T-cell (primary cell): ENCODE measurements at regions not wholly inside any gene's neighbourhood (a gene's known extent, or its start where the extent isn't known, plus 50 kb on each side); places are given as distances from the start of the nearest gene placed in this dataset.

Experiments used
- ATAC-seq, 4 experiments: fragments of 200-7000 bp in 3 of 4; fragments of 150-1000 bp in 1 of 4; cut with Tn5 transposase; replicated peaks in 1 of 4; 1 replicate in 3 of 4; 2 replicates in 1 of 4; pipeline ENCODE4 v1.10.0; 2021; ENCODE audit warnings: moderate library complexity in 3 of 4, mild to moderate bottlenecking in 2 of 4, moderate number of reproducible peaks in 1 of 4
- CTCF ChIA-PET, 2 donors: fragments of 300-600 bp; sonication (Branson Sonifier 250); formaldehyde crosslinking; loops; one replicate each; lab custom pipeline; 2022; ENCODE audit warnings: antibody characterized with exemption in 2 of 2; lab: Charles Lee
- POLR2A ChIA-PET, 2 donors: fragments of 300-600 bp; sonication (Branson Sonifier 250); formaldehyde crosslinking; loops; one replicate each; lab custom pipeline; 2022; ENCODE audit warnings: antibody characterized with exemption in 2 of 2; lab: Charles Lee
- DNase-seq, 35 experiments: peaks; one replicate each; pipeline versions ENCODE4 v3.0.0 to v3.0.0-alpha.2; 2013 to 2023
- H3K27ac ChIP-seq: one replicate; pipeline ENCODE4 v1.5.1; 2013; ENCODE audit warnings: low read length
- H3K27me3 ChIP-seq, 2 experiments: replicated peaks in 1 of 2; 1 replicate in 1 of 2; 2 replicates in 1 of 2; pipeline versions ENCODE4 v1.6.1 to v1.7.0; 2013; ENCODE audit warnings: low read length in 1 of 2, mixed read lengths in 1 of 2; ENCODE audit not compliant: control insufficient read depth in 2 of 2, insufficient read depth in 2 of 2; ENCODE audit errors: extremely low read depth in 1 of 2
- H3K36me3 ChIP-seq, 2 donors: 1 replicate in 1 of 2; 2 replicates in 1 of 2; pipeline versions ENCODE4 v1.6.1 to v1.7.0; 2013; ENCODE audit warnings: low read length in 1 of 2; ENCODE audit not compliant: control insufficient read depth in 2 of 2, insufficient read depth in 1 of 2; ENCODE audit errors: extremely low read depth in 1 of 2
- H3K4me1 ChIP-seq, 2 experiments: 1 replicate in 1 of 2; 2 replicates in 1 of 2; pipeline versions ENCODE4 v1.6.1 to v1.7.0; 2013; ENCODE audit warnings: low read length in 2 of 2, mixed read lengths in 1 of 2; ENCODE audit not compliant: insufficient read depth in 2 of 2, control insufficient read depth in 1 of 2; ENCODE audit errors: extremely low read depth in 1 of 2
- H3K4me3 ChIP-seq, 2 donors: 1 replicate in 1 of 2; 2 replicates in 1 of 2; pipeline versions ENCODE4 v1.5.1 to v1.7.0; 2013; ENCODE audit warnings: mild to moderate bottlenecking in 2 of 2, low read length in 1 of 2, moderate library complexity in 1 of 2; ENCODE audit not compliant: control insufficient read depth in 1 of 2; ENCODE audit errors: extremely low read depth in 1 of 2
- H3K9me3 ChIP-seq: 2 replicates; pipeline ENCODE4 v1.7.0; 2013
- H3K27ac Mint-ChIP-seq, 2 donors: one replicate each; pipeline ENCODE4 v1.8.0; 2020 to 2021; ENCODE audit warnings: mild to moderate bottlenecking in 2 of 2, mixed read lengths in 2 of 2
- H3K27me3 Mint-ChIP-seq, 2 donors: one replicate each; pipeline ENCODE4 v1.8.0; 2021 to 2022; ENCODE audit warnings: mixed read lengths in 2 of 2
- H3K36me3 Mint-ChIP-seq: one replicate; pipeline ENCODE4 v1.8.0; 2021; ENCODE audit warnings: mixed read lengths
- H3K4me1 Mint-ChIP-seq, 3 donors: one replicate each; pipeline ENCODE4 v1.8.0; 2020 to 2022; ENCODE audit warnings: mixed read lengths in 3 of 3, mild to moderate bottlenecking in 1 of 3
- H3K4me3 Mint-ChIP-seq, 3 donors: one replicate each; pipeline ENCODE4 v1.8.0; 2020 to 2022; ENCODE audit warnings: mild to moderate bottlenecking in 3 of 3, mixed read lengths in 3 of 3, moderate library complexity in 3 of 3
- H3K9me3 Mint-ChIP-seq, 3 donors: one replicate each; pipeline ENCODE4 v1.8.0; 2020 to 2022; ENCODE audit warnings: mixed read lengths in 3 of 3
- WGBS: methylation state at CpG from one replicate; pipeline ENCODE4 v1.1.5; 2013; ENCODE audit warnings: missing lambda C conversion rate; ENCODE audit not compliant: insufficient coverage; 5-methylcytosine and 5-hydroxymethylcytosine counted together

GRCh38 chr11:13883589-13883988 lies 78.9 kb upstream of the SPON1 start:
- Mint-ChIP-seq H3K4me1 (peaks cover 7 to 12% (median 9%) of the 10 kb centered on the region in 3 donors), H3K4me3 (no peak overlapping the region), H3K36me3 (no peaks in the 10 kb centered on the region), H3K27me3 (no peaks in the 10 kb centered on the region), H3K27ac (no peak overlapping the region), H3K9me3 (peaks cover 2 to 5% (median 3%) of the 10 kb centered on the region in 3 donors)
- Histone ChIP-seq H3K9me3 (no peaks in the 10 kb centered on the region), H3K36me3 (no peaks in the 10 kb centered on the region), H3K4me1 (no peaks in the 10 kb centered on the region), H3K4me3 (no peak overlapping the region), H3K27me3 (no peaks in the 10 kb centered on the region), H3K27ac (no peak overlapping the region)
- no peak for DNase-seq
- CTCF ChIA-PET = no interaction called here
- WGBS = 94% methylated on average over 3 of the region's 6 CpGs
- no peak for ATAC-seq
- POLR2A ChIA-PET = no interaction called here

DNA sequence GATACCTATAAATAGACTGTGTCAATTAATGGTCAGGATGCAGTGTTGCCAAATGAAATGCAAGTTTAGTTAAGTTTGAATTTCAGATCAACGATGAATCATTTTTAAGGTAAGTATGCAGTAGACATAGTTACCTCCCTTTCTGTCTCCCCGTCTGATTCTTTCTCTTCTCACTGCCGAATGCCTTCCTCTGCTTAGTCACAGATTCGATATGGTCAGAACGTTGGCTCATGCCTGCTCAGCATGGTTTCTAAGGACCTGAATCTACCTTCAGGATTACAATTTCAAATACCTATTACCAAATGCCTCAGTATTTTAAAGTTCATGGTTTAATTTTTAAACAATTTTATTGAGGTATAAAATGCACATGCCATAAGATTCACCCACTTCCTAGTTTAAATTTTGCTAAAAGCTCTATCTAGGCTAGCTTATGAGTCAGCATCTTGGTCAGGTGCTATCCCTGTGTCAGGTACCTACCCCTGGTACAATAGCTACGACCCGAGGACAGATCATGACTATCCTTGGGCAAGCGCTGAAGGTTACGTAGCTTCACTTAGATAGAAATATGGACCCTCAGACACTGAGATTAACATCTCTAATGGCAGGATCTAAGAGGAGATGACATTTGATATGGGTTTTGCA lies 78.2 kb upstream of the SPON1 start:
- POLR2A ChIA-PET = interaction anchor here in 1 of 2 donors (0.6 kb wide), 1 partner anchor 41 kb away, joined by 3 read pairs; no protein-coding TSS in a partner anchor
- H3K4me3 ChIP-seq = no peak overlapping the region
- no peaks in the 10 kb centered on the region for H3K36me3 Mint-ChIP-seq
- no peaks in the 10 kb centered on the region for H3K9me3 ChIP-seq
- H3K27ac Mint-ChIP-seq = no peak overlapping the region
- peaks cover 7 to 12% (median 9%) of the 10 kb centered on the region in 3 donors for H3K4me1 Mint-ChIP-seq
- no peaks in the 10 kb centered on the region for H3K4me1 ChIP-seq
- no peaks in the 10 kb centered on the region for H3K27me3 Mint-ChIP-seq
- WGBS = 87% methylated on average over 4 of the region's 9 CpGs
- CTCF ChIA-PET = interaction anchor here in 1 of 2 donors (0.6 kb wide), 1 partner anchor 36 kb away, joined by 3 read pairs; no protein-coding TSS in a partner anchor
- no peaks in the 10 kb centered on the region for H3K36me3 ChIP-seq
- no peak for DNase-seq
- peaks cover 2 to 5% (median 3%) of the 10 kb centered on the region in 3 donors for H3K9me3 Mint-ChIP-seq
- no peak overlapping the region for H3K4me3 Mint-ChIP-seq
- no peak overlapping the region for H3K27ac ChIP-seq
- ATAC-seq = no peak
- no peaks in the 10 kb centered on the region for H3K27me3 ChIP-seq

- no peak overlapping the region for H3K27ac Mint-ChIP-seq
Observed at GRCh38 chr11:13885083-13885482, 77.4 kb upstream of the SPON1 start.

DNA sequence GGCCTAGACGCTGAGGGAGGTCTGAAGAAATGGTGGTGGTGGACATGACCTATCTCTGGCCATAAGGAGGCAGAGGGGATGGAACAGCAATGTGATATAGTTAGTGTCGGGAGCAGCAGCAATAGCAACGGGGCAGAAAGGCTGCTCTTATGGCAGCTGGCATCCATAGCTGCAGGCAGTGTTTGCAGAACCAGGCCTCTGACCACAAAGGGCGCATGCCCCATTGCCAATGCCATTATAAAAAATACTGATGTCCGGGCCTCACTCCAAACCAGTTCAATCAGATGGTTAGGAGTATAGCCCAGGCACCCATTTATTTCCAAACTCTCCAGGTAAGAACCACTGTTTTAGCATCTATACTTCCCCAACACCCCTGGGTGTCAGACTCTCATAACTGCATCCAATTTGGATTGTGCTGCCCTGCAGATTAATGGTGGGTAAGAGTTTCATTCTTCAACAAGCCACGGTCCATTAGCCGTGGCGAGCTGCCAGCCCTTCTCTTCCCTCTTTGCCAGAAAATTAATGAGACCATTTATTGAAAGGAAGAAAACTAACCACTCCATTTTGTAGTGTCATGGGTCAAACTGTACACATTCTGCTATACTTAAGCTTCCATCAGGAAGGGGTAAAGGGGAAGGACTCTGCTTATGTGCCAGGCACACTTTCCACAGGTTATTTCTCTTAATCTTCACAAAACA lies 72.8 kb upstream of the SPON1 start:
- no peak for ATAC-seq
- ChIA-PET CTCF (no interaction called here), POLR2A (no interaction called here)
- H3K36me3 ChIP-seq = no peaks in the 10 kb centered on the region
- peaks cover 8 to 13% (median 12%) of the 10 kb centered on the region in 3 donors for H3K4me1 Mint-ChIP-seq
- H3K9me3 ChIP-seq = no peaks in the 10 kb centered on the region
- no peaks in the 10 kb centered on the region for H3K27me3 Mint-ChIP-seq
- H3K27ac Mint-ChIP-seq = no peak overlapping the region
- no peak overlapping the region for H3K4me3 Mint-ChIP-seq
- H3K4me3 ChIP-seq = no peak overlapping the region
- H3K9me3 Mint-ChIP-seq = peaks cover 2 to 5% (median 3%) of the 10 kb centered on the region in 3 donors
- peaks cover 0 to 3% of the 10 kb centered on the region in 2 experiments for H3K27me3 ChIP-seq
- H3K27ac ChIP-seq = no peak overlapping the region
- H3K4me1 ChIP-seq = no peaks in the 10 kb centered on the region
- no peaks in the 10 kb centered on the region for H3K36me3 Mint-ChIP-seq
- WGBS = 86% methylated on average over 1 of the region's 8 CpGs
- no peak for DNase-seq

More at GRCh38 chr11:13885083-13885482, 77.4 kb upstream of the SPON1 start:
- Histone ChIP-seq H3K27ac (no peak overlapping the region), H3K9me3 (no peaks in the 10 kb centered on the region), H3K27me3 (no peaks in the 10 kb centered on the region), H3K36me3 (no peaks in the 10 kb centered on the region), H3K4me1 (no peaks in the 10 kb centered on the region), H3K4me3 (no peak overlapping the region)
- H3K27me3 Mint-ChIP-seq = no peaks in the 10 kb centered on the region
- no peak overlapping the region for H3K4me3 Mint-ChIP-seq
- CTCF ChIA-PET = interaction anchor here in 1 of 2 donors (0.6 kb wide), 1 partner anchor 37 kb away, joined by 3 read pairs; no protein-coding TSS in a partner anchor
- DNase-seq (no peak), ATAC-seq (no peak)
- H3K36me3 Mint-ChIP-seq = no peaks in the 10 kb centered on the region
- POLR2A ChIA-PET = interaction anchor here in 1 of 2 donors (0.6 kb wide), 1 partner anchor 41 kb away, joined by 3 read pairs; no protein-coding TSS in a partner anchor
- WGBS = no CpG with 5 or more reads among the region's 1 CpG
- peaks cover 2 to 5% (median 3%) of the 10 kb centered on the region in 3 donors for H3K9me3 Mint-ChIP-seq
- H3K4me1 Mint-ChIP-seq = peaks cover 7 to 12% (median 9%) of the 10 kb centered on the region in 3 donors

DNA sequence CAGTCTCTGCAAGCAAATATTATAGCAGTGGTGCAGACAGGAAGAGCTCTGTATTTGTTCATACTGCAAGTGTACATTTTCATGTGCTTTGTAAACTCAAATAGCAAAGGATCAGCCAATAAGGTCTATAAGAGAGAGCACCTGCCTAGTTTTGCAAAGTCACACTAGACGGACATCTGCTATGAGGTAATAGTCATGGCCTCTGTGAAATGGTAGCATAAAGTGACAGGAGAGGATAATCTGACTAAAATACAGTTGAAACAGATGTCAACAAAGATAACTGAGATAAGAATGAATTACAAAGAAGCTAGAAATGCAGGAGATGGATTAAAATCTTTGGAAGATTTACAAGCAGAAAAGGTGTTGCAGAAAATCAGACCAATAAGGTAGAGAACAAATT lies 70.6 kb upstream of the SPON1 start:
- peaks cover 0 to 3% of the 10 kb centered on the region in 2 experiments for H3K27me3 ChIP-seq
- no peaks in the 10 kb centered on the region for H3K36me3 Mint-ChIP-seq
- no peaks in the 10 kb centered on the region for H3K27me3 Mint-ChIP-seq
- peaks cover under 1 to 4% (median 1%) of the 10 kb centered on the region in 3 donors for H3K9me3 Mint-ChIP-seq
- no peaks in the 10 kb centered on the region for H3K9me3 ChIP-seq
- POLR2A ChIA-PET = interaction anchor here in 1 of 2 donors (0.6 to 0.7 kb wide), 2 partner anchors 17 to 184 kb away, joined by 3 read pairs; no protein-coding TSS in a partner anchor
- H3K36me3 ChIP-seq = no peaks in the 10 kb centered on the region
- H3K4me1 Mint-ChIP-seq = peaks cover 8 to 12% (median 10%) of the 10 kb centered on the region in 3 donors
- CTCF ChIA-PET = no interaction called here
- DNase-seq (no peak), ATAC-seq (no peak)
- H3K4me3 Mint-ChIP-seq = no peak overlapping the region
- no CpG with 5 or more reads among the region's 1 CpG for WGBS
- H3K4me1 ChIP-seq = no peaks in the 10 kb centered on the region
- H3K27ac Mint-ChIP-seq = no peak overlapping the region
- no peak overlapping the region for H3K27ac ChIP-seq
- no peak overlapping the region for H3K4me3 ChIP-seq

DNA sequence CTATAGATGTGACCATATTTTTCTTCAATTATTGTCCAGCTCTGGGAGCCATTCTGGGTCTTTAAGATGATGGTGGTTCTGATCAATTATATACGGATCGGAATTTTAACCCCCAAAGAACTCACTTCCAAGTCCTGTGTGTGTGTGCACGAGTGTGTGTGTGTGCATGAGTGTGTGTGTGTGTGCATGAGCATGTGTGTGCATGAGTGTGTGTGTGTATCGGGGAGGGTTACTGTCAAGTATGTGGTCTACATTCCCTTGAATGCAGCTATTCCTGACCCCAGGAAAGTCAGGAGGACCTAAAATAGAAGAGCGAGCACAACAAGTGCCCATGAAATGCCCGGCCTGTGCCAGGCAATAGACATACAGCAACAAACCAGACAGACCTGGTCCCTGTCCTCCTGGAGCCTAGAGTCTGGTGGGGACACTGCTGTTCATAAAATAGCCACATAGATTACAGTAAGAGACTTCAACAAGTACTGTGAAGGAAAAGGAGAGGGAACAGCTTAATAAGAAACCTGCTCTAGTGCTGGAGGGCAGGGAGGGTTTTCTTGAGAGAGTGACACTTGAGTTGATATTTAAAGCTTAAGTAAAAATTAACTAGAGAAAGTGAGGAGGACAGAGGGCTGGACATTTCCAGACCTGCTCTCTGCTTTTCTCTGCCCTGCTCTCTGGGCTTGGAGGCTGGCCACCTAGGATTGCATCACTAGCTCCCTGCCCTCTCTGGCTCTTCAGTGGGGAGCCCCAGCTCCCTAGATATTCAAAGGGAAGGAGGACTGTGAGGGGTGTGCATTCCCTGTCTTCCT lies 66.1 kb upstream of the SPON1 start:
- H3K27me3 ChIP-seq = peaks cover 0 to 6% of the 10 kb centered on the region in 2 experiments
- no peak overlapping the region for H3K27ac Mint-ChIP-seq
- no peaks in the 10 kb centered on the region for H3K4me1 ChIP-seq
- H3K27ac ChIP-seq = no peak overlapping the region
- H3K4me3 Mint-ChIP-seq = no peak overlapping the region
- H3K27me3 Mint-ChIP-seq = peaks cover 0 to 4% of the 10 kb centered on the region in 2 donors
- ATAC-seq (no peak), DNase-seq (no peak)
- 56% methylated on average over 3 of the region's 6 CpGs for WGBS
- H3K36me3 Mint-ChIP-seq = no peaks in the 10 kb centered on the region
- H3K4me1 Mint-ChIP-seq = peaks cover 8 to 18% (median 15%) of the 10 kb centered on the region in 3 donors
- no peak overlapping the region for H3K4me3 ChIP-seq
- ChIA-PET POLR2A (no interaction called here), CTCF (interaction anchor here in 1 of 2 donors (0.7 to 0.8 kb wide), 2 partner anchors 10 to 658 kb away, joined by 3 read pairs; no protein-coding TSS in a partner anchor)
- H3K9me3 Mint-ChIP-seq = no peaks in the 10 kb centered on the region
- H3K36me3 ChIP-seq = no peaks in the 10 kb centered on the region
- no peaks in the 10 kb centered on the region for H3K9me3 ChIP-seq
